ENCODE measurements at regions not wholly inside any gene's neighbourhood (a gene's known extent, or its start where the extent isn't known, plus 50 kb on each side); places are given as distances from the start of the nearest gene placed in this dataset.
"Not testable (repeated sequence)": the region's sequence is repeated elsewhere in the genome, so short reads cannot be mapped to it uniquely, and the experiment has no call there.

GRCh38 chr12:94816746-94817145 lies 166.4 kb upstream of the TMCC3 start:
- WGBS, 2 donors: 77 to 83% methylated on average over 4 to 5 of the region's 5 CpGs
- H3K27ac ChIP-seq (ENCODE audit: low read depth in 1 of 2, low read length in 1 of 2); H3K4me3 ChIP-seq; H3K9ac ChIP-seq (ENCODE audit: insufficient read depth in 1 of 2, low read length in 2 of 2); ATAC-seq (ENCODE audit: insufficient read depth, low FRiP score); H3K27me3 ChIP-seq (ENCODE audit: control insufficient read depth in 3 of 3, insufficient read depth in 3 of 3, low read length in 2 of 3); H3K4me1 ChIP-seq (ENCODE audit: control insufficient read depth in 5 of 5, insufficient read depth in 5 of 5, low read length in 5 of 5); H3K36me3 ChIP-seq (ENCODE audit: control insufficient read depth in 4 of 4, insufficient read depth in 4 of 4, low read length in 4 of 4); DNase-seq: not testable (repeated sequence)
- peaks cover 3 to 13% (median 7%) of the 10 kb centered on the region in 4 donors for H3K9me3 ChIP-seq (ENCODE audit: control insufficient read depth in 4 of 4, insufficient read depth in 3 of 4, low read length in 3 of 4)

- 69 to 82% methylated on average over 7 of the region's 7 CpGs for WGBS, 2 donors
- Histone ChIP-seq H3K9ac (ENCODE audit: insufficient read depth in 1 of 2, low read length in 2 of 2) (no peak overlapping the region), H3K36me3 (ENCODE audit: control insufficient read depth in 4 of 4, insufficient read depth in 4 of 4, low read length in 4 of 4) (no peaks in the 10 kb centered on the region), H3K27ac (ENCODE audit: low read depth in 1 of 2, low read length in 1 of 2) (no peak overlapping the region), H3K9me3 (ENCODE audit: control insufficient read depth in 4 of 4, insufficient read depth in 3 of 4, low read length in 3 of 4) (peaks cover 3 to 15% (median 7%) of the 10 kb centered on the region in 4 donors), H3K4me3 (no peak overlapping the region), H3K27me3 (ENCODE audit: control insufficient read depth in 3 of 3, insufficient read depth in 3 of 3, low read length in 2 of 3) (no peaks in the 10 kb centered on the region), H3K4me1 (ENCODE audit: control insufficient read depth in 5 of 5, insufficient read depth in 5 of 5, low read length in 5 of 5) (peaks cover 0 to 5% (median 0%) of the 10 kb centered on the region in 5 donors)
- TF ChIP-seq CTCF (IDR thresholded peaks at IDR 0.05; ENCODE audit: control extremely low read depth, extremely low read depth): no peak
- no peak for DNase-seq
- ATAC-seq (ENCODE audit: insufficient read depth, low FRiP score): no peak
Measured at GRCh38 chr12:94815958-94816357, 165.6 kb upstream of the TMCC3 start.

- H3K27ac ChIP-seq (ENCODE audit: low read depth in 1 of 2, low read length in 1 of 2): no peak overlapping the region
- peaks cover 0 to 5% (median 0%) of the 10 kb centered on the region in 5 donors for H3K4me1 ChIP-seq (ENCODE audit: control insufficient read depth in 5 of 5, insufficient read depth in 5 of 5, low read length in 5 of 5)
- no peak overlapping the region for H3K4me3 ChIP-seq
- DNase-seq: no peak
- H3K9me3 ChIP-seq (ENCODE audit: control insufficient read depth in 4 of 4, insufficient read depth in 3 of 4, low read length in 3 of 4): peaks cover 3 to 18% (median 7%) of the 10 kb centered on the region in 4 donors
- H3K9ac ChIP-seq (ENCODE audit: insufficient read depth in 1 of 2, low read length in 2 of 2): no peak overlapping the region
- TF ChIP-seq CTCF (IDR thresholded peaks at IDR 0.05; ENCODE audit: control extremely low read depth, extremely low read depth): no peak
- no peaks in the 10 kb centered on the region for H3K36me3 ChIP-seq (ENCODE audit: control insufficient read depth in 4 of 4, insufficient read depth in 4 of 4, low read length in 4 of 4)
- WGBS, 2 donors: 92 to 98% methylated on average over 2 of the region's 2 CpGs
- H3K27me3 ChIP-seq (ENCODE audit: control insufficient read depth in 3 of 3, insufficient read depth in 3 of 3, low read length in 2 of 3): no peaks in the 10 kb centered on the region
- ATAC-seq (ENCODE audit: insufficient read depth, low FRiP score): no peak
Measured at GRCh38 chr12:94815450-94815849, 165.1 kb upstream of the TMCC3 start.

- Histone ChIP-seq H3K4me1 (ENCODE audit: control insufficient read depth in 5 of 5, insufficient read depth in 5 of 5, low read length in 5 of 5) (no peaks in the 10 kb centered on the region), H3K4me3 (no peak overlapping the region), H3K9ac (ENCODE audit: insufficient read depth in 1 of 2, low read length in 2 of 2) (no peak overlapping the region), H3K36me3 (ENCODE audit: control insufficient read depth in 4 of 4, insufficient read depth in 4 of 4, low read length in 4 of 4) (no peaks in the 10 kb centered on the region), H3K27ac (ENCODE audit: low read depth in 1 of 2, low read length in 1 of 2) (no peak overlapping the region), H3K9me3 (ENCODE audit: control insufficient read depth in 4 of 4, insufficient read depth in 3 of 4, low read length in 3 of 4) (peaks cover 5 to 18% (median 7%) of the 10 kb centered on the region in 4 donors), H3K27me3 (ENCODE audit: control insufficient read depth in 3 of 3, insufficient read depth in 3 of 3, low read length in 2 of 3) (no peaks in the 10 kb centered on the region)
- DNase-seq (no peak), ATAC-seq (ENCODE audit: insufficient read depth, low FRiP score) (no peak)
- WGBS, 2 donors: 31 to 78% methylated on average over 2 of the region's 2 CpGs
- TF ChIP-seq CTCF (IDR thresholded peaks at IDR 0.05; ENCODE audit: control extremely low read depth, extremely low read depth): no peak
Measured at GRCh38 chr12:94813314-94813713, 163.0 kb upstream of the TMCC3 start.

Measured in lung (tissue), 11 donors.